ENCODE measurements at regions not wholly inside any gene's neighbourhood (a gene's known extent, or its start where the extent isn't known, plus 50 kb on each side); places are given as distances from the start of the nearest gene placed in this dataset.

DNA sequence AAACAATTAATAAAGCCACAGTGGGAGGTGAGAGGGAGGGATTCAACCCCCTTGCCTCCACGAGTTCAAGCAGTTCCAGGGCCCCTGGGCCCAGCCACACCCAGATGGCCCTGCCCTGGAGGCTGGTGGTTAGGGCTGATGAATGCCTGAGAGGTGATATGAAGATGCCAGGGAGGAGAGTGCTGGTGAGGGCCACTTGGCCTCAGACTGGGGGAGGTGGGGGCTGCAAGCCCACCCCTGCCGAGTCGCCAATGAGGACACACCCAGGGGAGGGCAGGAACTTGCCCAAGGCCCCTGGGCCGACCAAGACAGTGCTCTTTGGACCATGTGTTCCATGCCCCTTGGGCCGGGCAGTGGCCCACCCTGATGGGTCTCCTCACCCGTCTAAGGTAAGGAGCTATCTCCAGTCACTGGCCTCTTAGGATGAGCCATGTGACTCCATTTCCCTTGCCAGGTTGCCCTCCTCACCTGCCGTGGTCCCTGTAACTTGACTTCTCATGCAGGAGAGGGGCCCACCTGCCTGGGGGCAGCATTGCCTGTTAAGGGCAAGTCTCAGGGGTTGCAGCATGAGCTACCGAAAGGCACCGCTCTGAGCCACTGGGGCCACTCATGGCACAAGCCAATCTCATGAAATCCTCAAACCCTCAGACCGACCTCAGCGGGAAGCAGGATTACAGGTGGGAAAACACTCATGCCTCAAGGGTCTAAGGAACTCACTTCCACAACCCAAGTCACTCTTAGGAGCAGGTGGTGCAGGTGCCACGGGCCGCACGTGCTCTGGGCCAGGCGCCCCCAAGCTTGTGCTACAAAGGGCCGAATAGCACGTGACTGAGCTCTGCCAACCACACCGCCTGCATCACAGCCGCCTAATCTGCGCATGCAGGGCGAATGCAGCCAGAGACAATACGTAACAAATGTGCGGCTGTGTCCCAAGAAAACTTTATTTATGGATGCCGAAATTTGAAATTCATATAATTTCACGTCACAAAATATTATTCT is 147.4 kb upstream of the MLN start:
- DNase-seq (ENCODE audit: low read depth), result no peak

DNA sequence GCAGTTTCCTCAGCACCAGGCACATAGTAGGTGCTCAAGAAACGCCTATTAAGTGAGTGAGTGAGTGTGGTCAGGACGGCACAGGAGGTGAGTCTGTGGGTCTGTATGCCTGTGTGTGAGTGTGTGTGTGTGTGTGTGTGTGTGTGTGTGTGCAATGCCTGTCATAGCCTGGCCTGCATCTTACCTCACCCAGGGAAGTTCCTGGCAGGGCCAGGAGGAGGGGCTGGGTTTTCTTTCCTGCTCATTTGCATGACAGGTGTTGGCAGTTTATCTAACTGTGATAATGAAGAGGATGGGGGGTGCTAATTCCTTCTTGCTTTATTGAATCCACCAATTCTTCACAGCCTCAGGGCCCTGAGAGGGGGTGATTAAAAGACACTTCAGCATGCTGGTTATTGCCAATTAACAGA is 146.7 kb upstream of the MLN start:
- no peak for DNase-seq (ENCODE audit: low read depth)

DNA sequence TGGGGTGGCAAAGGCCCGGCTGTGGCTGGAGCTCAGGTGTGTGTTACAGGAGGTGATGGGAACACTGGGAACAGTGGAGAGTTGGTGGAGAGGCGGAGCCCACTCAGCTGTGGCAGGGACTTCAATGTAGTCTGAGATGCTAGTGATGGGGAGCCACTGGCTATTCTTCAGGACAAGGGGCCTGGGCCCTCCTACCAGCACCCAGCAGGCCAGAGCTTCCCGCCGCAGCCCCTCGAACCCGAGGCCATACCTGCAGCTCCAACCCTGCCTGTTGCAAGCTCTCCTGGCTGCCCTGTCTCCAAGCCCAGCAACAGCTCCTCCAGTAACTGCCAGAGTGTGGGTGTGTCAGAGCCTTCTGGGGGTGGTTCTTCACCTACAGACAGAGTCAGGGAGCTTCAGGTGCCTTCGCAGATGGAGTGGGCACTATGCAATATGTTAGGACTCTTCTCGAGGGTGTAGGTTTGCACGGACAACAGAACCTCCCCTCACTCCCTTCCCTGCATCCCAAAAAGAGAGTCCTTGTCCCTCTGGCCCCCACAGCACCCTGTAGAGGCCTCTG is 146.2 kb upstream of the MLN start:
- no peak for DNase-seq (ENCODE audit: low read depth)

GRCh38 chr6:33949111-33949510 is 145.3 kb upstream of the MLN start:
- no peak for DNase-seq (ENCODE audit: low read depth)

DNA sequence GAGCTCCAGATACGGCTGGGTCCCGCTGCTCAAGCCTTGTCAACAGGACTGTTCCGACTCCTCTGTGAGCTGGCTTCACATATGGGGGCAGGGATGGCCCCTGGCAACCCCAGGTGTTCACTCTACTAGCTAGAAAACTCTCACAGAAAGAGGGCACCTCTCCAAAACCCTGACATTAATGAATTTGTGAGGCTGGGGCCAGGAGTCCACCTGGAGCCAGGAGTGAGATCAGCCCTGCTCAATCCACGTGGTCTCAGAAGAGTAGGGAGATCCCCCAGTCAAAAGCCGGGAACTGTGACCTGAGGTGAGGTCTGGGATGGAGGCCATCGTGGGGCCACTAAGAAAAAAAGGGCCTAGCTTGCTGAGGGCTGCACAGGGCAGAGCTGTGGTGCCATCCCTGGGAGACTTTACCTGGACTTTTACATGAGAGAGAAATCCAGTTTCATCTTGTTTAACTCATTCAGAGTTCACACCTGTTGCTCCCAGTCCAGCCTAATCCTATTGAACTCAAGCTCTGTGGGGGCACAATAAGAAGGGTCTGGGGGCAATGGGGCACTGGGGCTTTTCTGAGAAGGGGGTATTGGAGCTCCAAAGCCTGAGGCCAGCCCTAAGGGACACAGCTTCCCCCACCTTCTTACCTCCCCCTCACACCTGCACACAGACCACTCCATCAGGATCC is 144.3 kb upstream of the MLN start:
- no peak for DNase-seq (ENCODE audit: low read depth)

GRCh38 chr6:33947047-33947446 is 143.2 kb upstream of the MLN start:
- no peak for DNase-seq (ENCODE audit: low read depth)

DNA sequence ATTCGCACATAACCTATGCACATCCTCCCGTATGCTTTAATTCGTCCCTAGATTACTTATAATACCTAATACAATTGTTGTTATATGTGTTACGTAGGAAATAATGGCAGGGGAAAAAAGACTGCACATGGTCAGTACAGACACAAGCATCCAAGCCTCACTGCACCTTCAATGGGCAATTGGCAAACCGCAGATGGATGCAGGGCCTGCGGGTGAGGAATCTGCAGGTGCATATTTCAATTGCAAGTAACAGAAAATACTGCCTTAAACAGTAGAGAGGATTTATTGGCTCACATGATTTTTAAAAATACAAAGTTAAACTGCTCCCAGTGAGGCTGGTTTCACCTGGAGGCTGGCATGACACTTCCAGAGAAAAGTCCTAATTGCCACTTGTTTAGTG is 142.1 kb upstream of the MLN start:
- no peak for DNase-seq (ENCODE audit: low read depth)

GRCh38 chr6:33944686-33945411 is 141.0 kb upstream of the MLN start:
- DNase-seq (ENCODE audit: low read depth), result no peak

- DNase-seq (ENCODE audit: low read depth), result no peak
Observed at GRCh38 chr6:33936886-33937285, 133.1 kb upstream of the MLN start.

DNA sequence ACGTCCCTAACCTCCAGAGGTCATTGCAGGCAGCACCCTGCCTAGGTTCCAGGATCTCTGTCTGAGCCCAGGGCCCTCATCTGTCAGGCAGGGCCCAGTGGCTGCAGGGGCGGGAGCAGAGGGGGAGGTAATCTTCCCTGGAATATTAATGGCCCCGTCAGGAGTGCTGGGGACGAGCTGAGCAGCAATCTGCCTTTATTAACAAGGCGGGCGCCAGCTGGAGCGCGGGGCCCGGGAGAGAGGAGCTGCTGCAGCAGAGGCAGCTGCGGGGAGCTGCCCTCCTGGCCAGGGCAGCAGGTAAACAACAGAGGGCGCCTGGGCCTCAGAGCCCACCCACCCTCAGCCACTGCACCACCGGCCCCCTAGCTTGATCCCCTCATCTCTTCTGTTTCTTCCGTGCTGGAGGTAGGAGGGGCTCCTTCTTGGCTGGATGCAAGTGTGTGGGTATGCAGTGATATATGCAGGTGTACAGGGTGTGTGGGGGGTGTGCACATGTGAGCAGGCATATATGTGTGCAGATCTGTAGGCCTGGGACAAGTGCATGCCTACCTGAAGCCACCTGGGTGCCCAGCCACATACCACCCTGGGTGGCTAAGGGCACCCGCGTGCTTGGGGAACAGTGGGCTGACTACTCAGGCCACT is 131.8 kb upstream of the MLN start:
- no peak for DNase-seq (ENCODE audit: low read depth)

DNA sequence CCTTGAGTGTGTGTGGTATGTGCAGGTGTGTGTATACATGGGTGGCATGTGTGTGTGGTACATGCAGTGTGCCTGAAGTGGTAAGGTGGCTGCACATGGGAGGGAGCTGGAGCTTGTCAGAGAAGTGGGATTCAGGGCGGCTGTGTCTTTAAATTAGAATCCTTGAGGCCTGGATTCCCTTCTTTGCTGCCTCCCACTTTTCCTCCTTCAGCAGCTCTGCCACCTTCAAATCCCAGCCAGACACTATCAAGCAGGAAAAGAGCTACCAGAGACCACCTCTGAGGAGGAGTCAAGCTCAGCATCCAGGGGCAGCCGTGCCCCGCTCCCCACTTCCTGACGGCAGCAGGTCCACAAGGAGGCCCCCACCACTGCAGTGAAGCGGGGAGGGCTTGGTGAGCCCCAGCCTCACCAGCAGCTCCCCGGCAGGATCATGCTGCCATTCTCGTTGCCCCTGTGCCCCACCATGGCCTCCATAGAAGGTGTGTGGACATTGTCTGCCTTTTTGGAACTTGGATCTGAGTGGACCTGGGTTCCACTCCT is 131.0 kb upstream of the MLN start:
- DNase-seq (ENCODE audit: low read depth), result no peak

DNA sequence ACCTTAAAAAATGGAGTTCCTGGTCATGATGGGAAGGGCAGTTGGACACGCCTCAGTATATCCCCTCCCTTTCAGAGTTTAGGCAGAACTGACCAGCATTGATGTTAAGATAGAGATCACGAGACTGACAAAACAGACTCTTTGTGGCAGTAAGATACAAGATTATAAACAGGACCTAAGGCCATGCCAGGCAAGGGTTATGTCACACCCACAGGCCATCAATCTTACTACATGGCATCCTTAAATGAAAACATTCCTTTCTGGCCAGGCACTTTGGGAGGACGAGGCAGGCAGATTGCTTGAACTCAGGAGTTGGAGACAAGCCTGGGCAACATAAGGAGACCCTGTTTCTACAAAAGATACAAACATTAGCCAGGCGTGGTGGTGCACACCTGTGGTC is 129.3 kb upstream of the MLN start:
- DNase-seq (ENCODE audit: low read depth), result no peak

DNA sequence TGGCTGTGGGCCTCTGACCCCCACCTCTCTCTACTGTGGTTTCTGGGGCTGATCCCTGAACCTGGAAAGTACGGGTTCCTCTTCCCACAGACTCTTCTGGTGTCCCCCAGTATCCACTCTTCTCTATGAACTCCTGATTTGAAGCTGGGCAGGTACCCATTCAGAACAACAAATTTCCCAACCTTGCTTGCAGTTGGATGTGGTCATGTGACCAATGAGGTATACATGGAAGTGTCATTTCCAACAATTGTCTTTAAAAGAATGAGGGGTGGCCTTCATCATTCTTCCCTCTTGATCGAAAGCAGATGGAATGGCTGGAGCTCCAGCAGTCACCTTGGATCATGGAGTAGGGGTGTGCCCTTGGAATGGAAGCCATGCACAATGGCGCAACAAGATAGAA is 128.0 kb upstream of the MLN start:
- no peak for DNase-seq (ENCODE audit: low read depth)

- no peak for DNase-seq (ENCODE audit: low read depth)
Observed at GRCh38 chr6:33929575-33930288, 125.9 kb upstream of the MLN start.

GRCh38 chr6:33927616-33928015 is 123.8 kb upstream of the MLN start:
- no peak for DNase-seq (ENCODE audit: low read depth)

GRCh38 chr6:33927112-33927511 is 123.3 kb upstream of the MLN start:
- no peak for DNase-seq (ENCODE audit: low read depth)

GRCh38 chr6:33926451-33926850 is 122.6 kb upstream of the MLN start:
- no peak for DNase-seq (ENCODE audit: low read depth)

- DNase-seq (ENCODE audit: low read depth), result no peak
Observed at GRCh38 chr6:33925936-33926335, 122.1 kb upstream of the MLN start.

DNA sequence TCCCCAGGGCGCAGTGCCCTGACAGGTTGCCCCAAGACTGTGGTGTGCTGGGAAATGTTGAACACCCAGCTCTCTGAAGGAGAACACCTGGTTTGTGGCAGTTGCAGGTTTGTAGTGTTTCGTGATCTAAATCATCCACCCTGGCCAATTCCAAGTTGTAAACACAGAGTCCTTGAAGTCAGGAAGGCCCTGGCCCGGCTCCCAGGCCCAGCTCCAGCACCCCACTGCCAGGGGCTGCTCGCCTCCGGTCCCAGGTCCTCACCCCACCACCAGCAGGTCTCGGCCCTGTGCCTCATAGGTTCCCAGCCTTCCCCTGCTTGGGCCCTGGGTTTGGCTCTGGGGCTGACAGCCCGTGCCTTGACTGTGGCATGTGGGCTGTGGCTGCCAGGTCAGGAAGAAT is 121.4 kb upstream of the MLN start:
- DNase-seq (ENCODE audit: low read depth), result no peak

DNA sequence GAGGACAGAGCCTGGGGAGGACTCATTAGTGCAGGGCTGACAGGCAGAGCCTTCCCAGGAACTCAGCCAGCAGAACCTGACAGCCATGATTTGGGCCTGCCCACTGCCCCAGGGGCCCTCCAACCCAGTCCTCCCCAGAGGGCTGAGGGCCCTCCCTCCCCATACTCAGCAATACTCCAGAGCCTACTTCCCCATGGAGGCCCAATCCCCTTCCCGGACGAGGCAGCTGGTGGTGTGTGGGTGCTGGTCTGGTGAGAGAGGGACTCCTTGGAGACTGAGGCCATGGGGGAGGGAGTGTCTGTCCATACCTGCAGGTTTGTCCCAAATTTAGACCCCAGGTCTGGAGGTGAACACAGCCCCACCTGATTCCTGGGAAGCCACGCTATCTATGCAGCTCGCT is 120.9 kb upstream of the MLN start:
- no peak for DNase-seq (ENCODE audit: low read depth)
